Fibroblast of mammary gland (primary cell): ENCODE measurements at regions not wholly inside any gene's neighbourhood (a gene's known extent, or its start where the extent isn't known, plus 50 kb on each side); places are given as distances from the start of the nearest gene placed in this dataset.

Experiments used
- DNase-seq: peaks from one replicate; pipeline ENCODE4 v3.0.0-alpha.2; 2010; ENCODE audit warnings: low read depth
- H3K4me3 ChIP-seq: 2 replicates; pipeline ENCODE4 v1.5.1; 2011; ENCODE audit warnings: low read depth, mild to moderate bottlenecking, low read length, moderate library complexity; ENCODE audit not compliant: control insufficient read depth
- TF ChIP-seq, protein P1 (sequence below): conservative IDR thresholded peaks from 2 replicates; pipeline ENCODE4 v1.5.1; 2011; ENCODE audit warnings: low read depth, low read length, inconsistent platforms; ENCODE audit not compliant: control insufficient read depth, insufficient read depth

DNA sequence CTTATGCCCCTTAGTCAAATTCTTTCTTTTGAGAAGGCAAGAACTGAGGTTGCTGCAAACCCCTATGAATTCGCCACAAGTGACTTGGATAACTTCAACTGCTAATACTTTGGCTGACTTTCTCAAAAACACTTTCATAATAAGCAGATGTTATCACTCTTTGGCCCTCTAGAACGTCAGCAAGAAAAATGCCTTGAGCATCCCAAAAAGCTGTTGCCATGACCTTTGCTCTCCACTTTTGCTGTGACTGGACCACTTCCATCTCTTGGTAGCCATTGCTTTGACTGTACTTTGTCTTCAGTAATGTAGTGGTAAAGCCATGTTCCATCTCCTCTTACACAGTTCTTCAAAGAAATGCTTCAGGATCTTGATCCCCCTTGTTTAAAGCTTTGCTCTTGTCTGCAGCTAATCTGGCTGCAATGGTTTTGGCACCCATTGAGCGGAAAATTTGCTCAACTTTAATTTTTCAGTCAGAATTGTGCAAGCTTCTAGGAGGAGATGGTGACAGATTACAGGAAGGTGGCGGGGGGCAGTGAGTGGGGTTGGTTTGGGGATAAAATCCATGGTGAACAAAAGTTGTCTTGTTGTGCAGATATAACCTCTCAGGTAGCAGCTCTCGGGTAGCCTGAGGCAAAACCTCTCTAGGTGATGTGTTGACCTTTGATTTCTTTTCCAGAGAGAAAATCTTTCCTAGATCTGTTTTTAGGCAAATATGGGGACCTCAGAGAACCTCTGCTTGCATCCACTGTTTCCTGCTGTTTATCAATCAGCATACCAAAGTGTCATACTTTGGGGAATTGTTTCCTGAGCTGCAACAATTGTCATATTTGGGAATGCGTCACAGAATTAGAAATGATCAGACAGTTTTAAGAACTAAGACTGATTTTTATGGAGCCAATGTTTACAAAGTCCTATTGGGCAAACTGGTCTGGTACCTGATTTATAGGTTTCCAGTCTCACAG is 83.6 kb downstream of the CCR1 start:
- DNase-seq, result peak; percentile 70
- no peak overlapping the region for H3K4me3 ChIP-seq
- TF ChIP-seq, protein P1, sequence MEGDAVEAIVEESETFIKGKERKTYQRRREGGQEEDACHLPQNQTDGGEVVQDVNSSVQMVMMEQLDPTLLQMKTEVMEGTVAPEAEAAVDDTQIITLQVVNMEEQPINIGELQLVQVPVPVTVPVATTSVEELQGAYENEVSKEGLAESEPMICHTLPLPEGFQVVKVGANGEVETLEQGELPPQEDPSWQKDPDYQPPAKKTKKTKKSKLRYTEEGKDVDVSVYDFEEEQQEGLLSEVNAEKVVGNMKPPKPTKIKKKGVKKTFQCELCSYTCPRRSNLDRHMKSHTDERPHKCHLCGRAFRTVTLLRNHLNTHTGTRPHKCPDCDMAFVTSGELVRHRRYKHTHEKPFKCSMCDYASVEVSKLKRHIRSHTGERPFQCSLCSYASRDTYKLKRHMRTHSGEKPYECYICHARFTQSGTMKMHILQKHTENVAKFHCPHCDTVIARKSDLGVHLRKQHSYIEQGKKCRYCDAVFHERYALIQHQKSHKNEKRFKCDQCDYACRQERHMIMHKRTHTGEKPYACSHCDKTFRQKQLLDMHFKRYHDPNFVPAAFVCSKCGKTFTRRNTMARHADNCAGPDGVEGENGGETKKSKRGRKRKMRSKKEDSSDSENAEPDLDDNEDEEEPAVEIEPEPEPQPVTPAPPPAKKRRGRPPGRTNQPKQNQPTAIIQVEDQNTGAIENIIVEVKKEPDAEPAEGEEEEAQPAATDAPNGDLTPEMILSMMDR, result no peak

GRCh38 chr3:46123646-46124045 is 84.5 kb downstream of the CCR1 start:
- DNase-seq, result no peak
- H3K4me3 ChIP-seq, result no peak overlapping the region
- TF ChIP-seq, protein P1, result no peak

GRCh38 chr3:46122091-46122490 is 86.0 kb downstream of the CCR1 start:
- no peak overlapping the region for H3K4me3 ChIP-seq
- no peak for DNase-seq
- TF ChIP-seq, protein P1, result no peak

DNA sequence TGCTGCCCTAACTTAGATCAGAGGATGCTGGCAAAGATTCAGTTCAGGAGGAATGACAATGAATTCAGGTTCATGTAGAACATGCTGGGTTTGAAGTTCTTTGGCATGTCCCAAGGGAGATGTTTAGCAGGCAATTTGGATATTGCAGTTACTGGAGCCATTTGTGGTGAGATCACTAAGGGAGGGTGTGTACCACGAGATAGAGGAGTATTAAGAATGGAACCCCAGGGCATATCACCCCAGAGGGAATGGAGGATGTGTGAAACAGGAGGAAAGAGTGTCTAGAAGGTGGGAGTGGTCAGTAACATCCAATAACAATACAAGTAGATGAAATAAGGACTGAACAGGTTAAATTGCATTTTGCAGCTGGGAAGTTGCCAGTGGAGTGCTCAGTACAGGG is 87.1 kb downstream of the CCR1 start:
- DNase-seq, result peak; percentile 17
- TF ChIP-seq, protein P1, result no peak
- no peak overlapping the region for H3K4me3 ChIP-seq

GRCh38 chr3:46119709-46120498 is 88.2 kb downstream of the CCR1 start:
- DNase-seq, result no peak
- TF ChIP-seq, protein P1, result no peak
- H3K4me3 ChIP-seq, result no peak overlapping the region

DNA sequence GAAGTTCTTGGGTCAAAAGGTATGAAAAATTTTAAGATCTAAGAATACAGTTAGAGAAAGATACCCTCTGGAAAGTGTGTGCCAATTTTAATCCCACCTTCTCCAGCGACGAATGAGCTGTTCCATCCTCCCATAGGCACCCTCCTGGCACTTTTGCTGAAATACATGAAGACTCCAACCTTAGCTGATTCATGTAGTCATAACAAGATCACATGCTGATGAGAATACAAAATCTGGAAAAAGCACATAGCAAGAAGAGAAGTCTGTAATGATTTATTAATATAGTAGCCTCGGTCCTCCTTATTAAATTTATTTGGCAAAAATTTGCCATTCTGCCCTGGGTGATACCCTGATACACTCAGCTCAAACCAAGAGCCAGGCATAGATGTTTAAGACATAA is 88.9 kb downstream of the CCR1 start:
- TF ChIP-seq, protein P1, result no peak
- no peak for DNase-seq
- no peak overlapping the region for H3K4me3 ChIP-seq
